Stimulated activated CD4-positive, alpha-beta T cell treated with anti-CD3 and anti-CD28 coated beads, Interleukin-12 subunit alpha, Interleukin-12 subunit beta, amount 100 ng/mL, for 24 hours (primary cell): ENCODE measurements at regions not wholly inside any gene's neighbourhood (a gene's known extent, or its start where the extent isn't known, plus 50 kb on each side); places are given as distances from the start of the nearest gene placed in this dataset.

Experiments
- DNase-seq, 2 experiments: peaks; one replicate each; pipeline ENCODE4 v3.0.0-alpha.2; 2020; ENCODE audit warnings: low read depth in 2 of 2

- DNase-seq, result no peak
Observed at GRCh38 chr1:38577385-38577784, 282.2 kb downstream of the RRAGC start.

DNA sequence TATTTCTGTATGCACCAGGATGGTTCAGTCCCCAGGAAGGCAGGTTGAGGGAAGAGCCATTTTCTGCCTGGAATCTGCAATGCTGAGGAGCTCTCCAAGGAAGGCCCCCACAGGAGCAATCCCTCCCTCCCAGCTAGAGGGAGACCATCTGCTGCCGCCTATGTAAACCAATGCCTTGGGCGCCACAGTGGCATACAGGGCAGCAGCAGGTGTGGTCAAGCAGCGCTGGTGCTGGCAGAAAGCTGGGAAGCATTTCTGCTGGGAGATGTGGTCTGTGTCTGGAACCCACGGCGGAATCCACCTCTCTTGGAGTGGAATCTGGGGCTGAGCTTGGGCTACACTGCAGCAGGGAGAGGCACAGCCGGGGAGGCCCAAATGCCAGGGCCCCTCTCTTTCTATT, 283.3 kb downstream of the RRAGC start:
- no peak for DNase-seq

DNA sequence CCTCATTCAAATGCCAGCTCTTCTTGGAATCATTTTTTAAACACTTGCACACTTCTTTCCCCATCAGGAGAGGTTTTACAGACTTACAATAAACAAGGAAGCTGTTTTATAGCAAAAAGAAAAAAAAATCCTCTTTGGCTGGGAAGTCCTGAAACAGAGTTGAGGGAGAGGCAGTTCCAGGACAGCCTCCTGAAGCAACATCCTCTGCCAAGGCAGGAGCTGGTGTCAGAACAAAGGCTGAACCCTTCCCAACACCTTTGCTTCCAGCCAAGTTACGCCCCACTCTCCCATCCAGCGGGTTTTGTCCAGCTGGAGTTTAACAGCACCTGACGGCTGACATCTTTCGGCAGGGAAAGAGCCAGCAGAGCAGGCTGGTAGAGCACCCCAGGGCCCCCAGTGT, 287.8 kb downstream of the RRAGC start:
- DNase-seq, result no peak

- no peak for DNase-seq
Observed at GRCh38 chr1:38570657-38570975, 289.0 kb downstream of the RRAGC start.

GRCh38 chr1:38569932-38570656, 289.5 kb downstream of the RRAGC start:
- no peak for DNase-seq

GRCh38 chr1:38568061-38568857, 291.3 kb downstream of the RRAGC start:
- DNase-seq, result no peak

GRCh38 chr1:38567401-38567800, 292.2 kb downstream of the RRAGC start:
- DNase-seq, result no peak

GRCh38 chr1:38565020-38565491, 294.5 kb downstream of the RRAGC start:
- DNase-seq, result no peak

DNA sequence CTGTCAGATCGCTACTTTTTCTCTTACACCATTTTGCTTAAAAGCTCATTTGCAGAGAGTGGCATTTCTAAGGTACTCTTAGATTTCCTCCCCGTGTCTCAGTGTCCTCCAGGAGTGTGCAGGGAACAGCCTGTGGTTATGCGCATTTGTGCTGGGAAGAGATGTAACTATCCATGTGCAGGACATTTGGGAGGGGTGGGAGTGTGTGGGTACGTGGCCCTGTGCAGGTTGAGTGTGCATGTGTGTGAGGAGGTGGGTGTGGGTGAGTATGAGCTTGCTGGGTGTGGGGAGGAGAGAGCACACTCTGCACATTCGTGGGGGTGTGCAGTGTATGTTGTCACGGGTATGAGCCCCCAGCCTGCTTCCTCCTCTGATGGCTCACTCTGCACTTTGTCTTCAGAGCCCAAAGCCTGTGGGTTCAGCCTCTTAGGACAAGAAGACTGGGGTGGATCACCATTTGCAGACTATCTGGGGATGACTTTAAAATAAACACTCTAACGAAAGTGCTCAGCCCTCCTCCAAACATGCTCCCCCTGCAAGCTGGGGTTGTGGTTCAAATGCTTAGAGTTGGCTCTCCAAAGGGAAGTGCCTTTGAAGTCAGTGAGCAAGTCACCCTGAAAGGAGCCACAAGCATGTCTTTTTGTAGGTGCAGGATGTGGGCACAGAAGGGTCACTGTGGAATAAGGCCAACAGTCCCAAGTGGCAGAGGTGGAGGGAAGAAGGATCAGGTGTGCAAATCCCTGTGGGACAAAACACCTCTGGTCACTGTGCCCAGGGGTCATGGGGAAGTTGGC, 295.4 kb downstream of the RRAGC start:
- no peak for DNase-seq

- DNase-seq, result no peak
Observed at GRCh38 chr1:38561725-38562124, 297.8 kb downstream of the RRAGC start.

- DNase-seq, result no peak
Observed at GRCh38 chr1:38561110-38561509, 298.5 kb downstream of the RRAGC start.

GRCh38 chr1:38560457-38560856, 299.1 kb downstream of the RRAGC start:
- no peak for DNase-seq

DNA sequence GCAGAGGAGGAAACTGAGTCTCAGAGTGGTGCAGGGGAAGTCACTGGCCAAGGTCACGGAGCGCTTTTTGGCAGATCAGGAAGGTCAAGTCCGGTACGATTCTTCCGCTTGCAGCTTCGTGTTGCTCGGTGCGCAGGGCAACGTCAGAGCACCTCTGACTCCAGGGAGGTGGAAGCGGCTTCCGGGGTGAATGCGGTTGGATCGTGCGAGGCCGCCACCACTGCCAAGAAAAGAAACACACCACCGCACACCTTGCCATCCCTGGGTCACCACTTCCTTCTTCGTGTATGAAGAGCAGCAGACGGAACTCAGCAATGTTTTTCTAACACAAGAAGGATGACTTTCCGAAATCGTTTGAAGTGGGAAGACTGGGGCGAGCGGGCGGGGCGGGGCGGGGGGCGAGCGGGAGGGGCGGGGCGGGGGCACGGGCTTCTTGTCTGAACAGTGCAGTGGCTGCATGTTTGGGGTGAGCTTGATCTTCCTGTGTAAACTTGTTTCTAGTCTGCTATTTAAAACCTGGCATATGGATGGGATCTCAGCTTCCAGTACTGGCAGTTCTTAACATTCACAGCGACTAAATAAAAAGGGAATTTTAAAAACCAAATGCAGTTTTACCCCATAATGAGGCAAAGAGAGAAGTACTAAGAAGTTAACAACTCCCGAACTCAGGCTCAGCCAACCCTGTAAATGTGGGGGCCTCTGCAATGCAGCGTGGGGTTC, 300.0 kb downstream of the RRAGC start:
- DNase-seq, result peak; percentile 55 to 75

GRCh38 chr1:38558500-38559445, 300.8 kb downstream of the RRAGC start:
- no peak for DNase-seq

- DNase-seq, result no peak
Observed at GRCh38 chr1:38558055-38558454, 301.5 kb downstream of the RRAGC start.

- DNase-seq, result no peak
Observed at GRCh38 chr1:38555594-38555993, 304.0 kb downstream of the RRAGC start.

GRCh38 chr1:38555130-38555529, 304.4 kb downstream of the RRAGC start:
- no peak for DNase-seq

DNA sequence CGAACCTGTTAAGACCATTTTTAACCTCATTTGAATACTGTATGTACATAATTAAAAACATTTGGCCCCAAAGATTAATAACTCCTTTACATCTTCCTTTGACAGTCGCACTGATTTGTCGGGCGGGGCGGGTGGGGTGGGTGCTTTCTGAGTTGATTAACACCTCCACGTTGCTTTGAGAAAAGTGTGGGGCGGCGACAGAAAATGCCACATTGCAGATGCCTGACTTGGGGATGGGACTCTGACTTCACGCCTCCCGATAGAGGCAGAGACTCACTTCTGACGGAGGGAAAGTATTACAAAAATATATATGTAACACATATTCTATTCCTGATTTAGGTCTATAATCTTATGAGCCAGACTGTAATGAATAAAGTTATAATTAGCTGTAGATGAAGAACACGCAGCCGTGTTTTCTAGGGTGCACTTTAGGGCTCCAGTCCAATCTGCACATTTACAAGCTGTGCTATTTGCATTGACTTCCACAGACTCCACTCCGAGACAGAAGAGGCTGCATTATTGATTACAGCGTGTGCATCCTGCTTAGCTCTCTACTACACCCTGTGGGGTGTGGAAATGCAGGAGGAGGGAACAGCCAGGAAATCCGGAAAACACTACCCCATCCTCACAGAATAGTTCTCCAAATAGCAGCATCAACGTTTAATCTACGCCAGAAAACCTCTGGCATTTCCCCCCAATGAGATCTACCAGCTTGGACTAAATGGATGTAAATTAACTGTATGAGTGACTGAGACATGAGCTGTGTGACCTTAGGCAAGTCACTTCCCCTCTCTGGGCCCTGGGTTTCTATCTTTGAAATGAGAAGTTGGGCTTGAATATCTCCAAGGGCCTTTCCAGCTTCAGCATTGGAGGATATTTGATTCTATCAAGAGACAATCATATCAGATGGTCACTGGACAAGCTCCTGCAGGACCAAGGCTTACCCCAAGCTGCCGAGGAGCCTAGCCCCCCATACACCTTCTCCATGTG, 308.0 kb downstream of the RRAGC start:
- DNase-seq, result no peak

DNA sequence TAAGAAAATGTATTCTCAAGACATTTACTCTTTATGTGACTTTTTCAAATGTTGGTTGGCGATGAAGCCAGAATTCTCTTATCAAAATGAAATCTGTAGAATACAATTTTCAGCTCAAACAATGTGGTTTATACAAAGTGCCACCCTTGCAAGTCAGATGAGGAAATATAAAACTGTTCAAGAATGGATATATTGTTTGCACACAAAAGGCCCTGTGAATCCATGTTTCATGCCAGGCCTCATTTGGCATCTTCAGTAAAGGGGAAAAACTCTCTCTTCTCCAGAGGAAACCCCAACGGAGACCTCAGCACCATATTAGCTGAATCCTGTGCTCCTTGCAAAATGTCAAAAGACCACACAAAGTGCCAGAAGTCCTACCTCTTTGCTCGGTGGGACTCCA, 310.4 kb downstream of the RRAGC start:
- DNase-seq, result no peak
